A673 (cell line): ENCODE measurements at regions not wholly inside any gene's neighbourhood (a gene's known extent, or its start where the extent isn't known, plus 50 kb on each side); places are given as distances from the start of the nearest gene placed in this dataset.

Source experiments
- CTCF ChIP-seq: fragments of 300-800, 200-600 bp; sonication (generic); conservative IDR thresholded peaks from 2 replicates; pipeline ENCODE4 v1.5.1; 2017; ENCODE audit warnings: low read depth, mild to moderate bottlenecking, antibody characterized with exemption, low read length, moderate library complexity, mixed read lengths
- EZH2 ChIP-seq: fragments of 200-600 bp; sonication (generic); IDR thresholded peaks from 2 replicates; pipeline ENCODE4 v1.6.1; 2017; ENCODE audit warnings: borderline replicate concordance, low read depth, mild to moderate bottlenecking, mixed read lengths, antibody characterized with exemption, low read length; ENCODE audit not compliant: poor library complexity, severe bottlenecking

- TF ChIP-seq CTCF (no peak), EZH2 (no peak)
Measured at GRCh38 chr2:103789381-103790095, 1027.7 kb downstream of the TMEM182 start.
